Endothelial cell of umbilical vein (primary cell): ENCODE measurements at regions not wholly inside any gene's neighbourhood (a gene's known extent, or its start where the extent isn't known, plus 50 kb on each side); places are given as distances from the start of the nearest gene placed in this dataset.

ENCODE experiments used
- BruUV-seq: library from RNA; stranded (reverse); fragments of 400-500 nt; replicated peaks from 2 replicates; lab custom pipeline; 2021; lab: Mats Ljungman, UMichigan
- CTCF ChIA-PET: fragments of 300-600, 350-600 bp; sonication (Branson Sonifier 250); formaldehyde crosslinking; loops from one replicate; lab custom pipeline; 2021; ENCODE audit warnings: antibody characterized with exemption, inconsistent platforms; lab: Charles Lee
- POLR2A ChIA-PET: fragments of 300-600, 350-600 bp; sonication (Branson Sonifier 250); formaldehyde crosslinking; loops from one replicate; lab custom pipeline; 2021; ENCODE audit warnings: antibody characterized with exemption, inconsistent platforms; lab: Charles Lee
- DNase-seq: peaks from one replicate; pipeline ENCODE4 v3.0.0-alpha.2; 2011; ENCODE audit warnings: low read depth, low spot score
- FAIRE-seq: peaks from 2 replicates; lab custom pipeline; 2011; peaks lifted over from hg19 to GRCh38; lab: Jason Lieb, UNC
- H2AFZ ChIP-seq: 2 replicates; pipeline ENCODE4 v1.6.0; 2012; ENCODE audit warnings: low read depth, low read length, control low read depth, inconsistent platforms
- H3K27ac ChIP-seq: 2 replicates; pipeline ENCODE4 v1.5.1; 2011; ENCODE audit warnings: low read depth, mild to moderate bottlenecking, control low read depth, low read length, moderate library complexity; ENCODE audit not compliant: insufficient read depth
- H3K27me3 ChIP-seq, 2 experiments: 2 replicates each; pipeline versions ENCODE4 v1.6.0 to v1.6.1; 2011; ENCODE audit warnings: low read length in 2 of 2, mixed read lengths in 1 of 2; ENCODE audit not compliant: control insufficient read depth in 2 of 2, insufficient read depth in 2 of 2
- H3K36me3 ChIP-seq, 2 experiments: 2 replicates in 1 of 2; 3 replicates in 1 of 2; pipeline ENCODE4 v1.5.1; 2011; ENCODE audit warnings: low read length in 2 of 2, mild to moderate bottlenecking in 1 of 2, moderate library complexity in 1 of 2; ENCODE audit not compliant: control insufficient read depth in 2 of 2, insufficient read depth in 2 of 2; ENCODE audit errors: extremely low read depth in 1 of 2
- H3K4me1 ChIP-seq: 3 replicates; pipeline ENCODE4 v1.5.1; 2011; ENCODE audit warnings: mild to moderate bottlenecking, low read length; ENCODE audit not compliant: control insufficient read depth, insufficient read depth; ENCODE audit errors: extremely low read depth
- H3K4me2 ChIP-seq: 2 replicates; pipeline ENCODE4 v1.6.1; 2011; ENCODE audit warnings: low read length, control low read depth, mixed read lengths; ENCODE audit not compliant: insufficient read depth
- H3K4me3 ChIP-seq, 3 experiments: fragments of 200-600 bp in 1 of 3; sonication (generic), shearing (Covaris generic) in 1 of 3; replicated peaks in 1 of 3; 2 replicates each; pipeline ENCODE4 v1.5.1; 2011 to 2016; ENCODE audit warnings: control low read depth in 3 of 3, low read length in 3 of 3, mild to moderate bottlenecking in 2 of 3, inconsistent platforms in 1 of 3, low read depth in 1 of 3, moderate library complexity in 1 of 3; ENCODE audit not compliant: insufficient read depth in 1 of 3
- H3K79me2 ChIP-seq: 2 replicates; pipeline ENCODE4 v1.6.0; 2012; ENCODE audit warnings: low read length, inconsistent platforms; ENCODE audit not compliant: control insufficient read depth, insufficient read depth
- H3K9ac ChIP-seq: replicated peaks from 2 replicates; pipeline ENCODE3; 2011; ENCODE audit warnings: low read length, control low read depth; ENCODE audit not compliant: insufficient read depth; ENCODE audit errors: extremely low read depth
- H3K9me1 ChIP-seq: replicated peaks from 3 replicates; pipeline ENCODE4 v1.6.0; 2011; ENCODE audit warnings: mild to moderate bottlenecking, low read length; ENCODE audit not compliant: control insufficient read depth, insufficient read depth; ENCODE audit errors: extremely low read depth
- H3K9me3 ChIP-seq: replicated peaks from 2 replicates; pipeline ENCODE4 v1.5.1; 2012; ENCODE audit warnings: low read length, inconsistent platforms; ENCODE audit not compliant: control insufficient read depth, insufficient read depth
- H4K20me1 ChIP-seq: replicated peaks from 2 replicates; pipeline ENCODE3; 2011; ENCODE audit warnings: mild to moderate bottlenecking, low read length; ENCODE audit not compliant: control insufficient read depth, insufficient read depth; ENCODE audit errors: extremely low read depth
- CTCF ChIP-seq, 2 donors: IDR thresholded peaks; 1 replicate in 1 of 2; 2 replicates in 1 of 2; pipeline ENCODE4 v1.5.1; 2011; ENCODE audit warnings: low read length in 2 of 2, mild to moderate bottlenecking in 2 of 2, moderate library complexity in 2 of 2, control low read depth in 1 of 2, inconsistent platforms in 1 of 2, low read depth in 1 of 2; ENCODE audit not compliant: insufficient read depth in 1 of 2; ENCODE audit errors: extremely low read depth in 1 of 2
- EZH2 ChIP-seq: IDR thresholded peaks from 2 replicates; pipeline ENCODE4 v1.6.1; 2012; ENCODE audit warnings: borderline replicate concordance, low read depth, mild to moderate bottlenecking, moderate library complexity, low read length, inconsistent platforms; ENCODE audit not compliant: severe bottlenecking
- FOS ChIP-seq: IDR thresholded peaks from 2 replicates; pipeline ENCODE4 v1.6.1; 2011; ENCODE audit warnings: mild to moderate bottlenecking, low read length, moderate library complexity, borderline replicate concordance; ENCODE audit not compliant: insufficient read depth
- GATA2 ChIP-seq: IDR thresholded peaks from 2 replicates; pipeline ENCODE4 v1.7.0; 2011; ENCODE audit warnings: low read depth, mild to moderate bottlenecking, moderate library complexity, mixed read lengths, low read length; ENCODE audit not compliant: insufficient read length, insufficient read depth
- JUN ChIP-seq: IDR thresholded peaks from 2 replicates; pipeline ENCODE4 v1.6.1; 2011; ENCODE audit warnings: borderline replicate concordance, low read depth; ENCODE audit not compliant: insufficient read length, insufficient read depth
- MYC ChIP-seq: IDR thresholded peaks from one replicate; pipeline ENCODE4 v1.6.1; 2011; ENCODE audit warnings: mild to moderate bottlenecking, low read depth, low read length
- POLR2A ChIP-seq: IDR thresholded peaks from 2 replicates; pipeline ENCODE4 v1.6.1; 2012; ENCODE audit warnings: low read depth, mild to moderate bottlenecking, control low read depth, low read length
- POLR2AphosphoS5 ChIP-seq: IDR thresholded peaks from 2 replicates; pipeline ENCODE4 v1.6.1; 2012; ENCODE audit warnings: low read depth, mild to moderate bottlenecking, control low read depth, low read length, moderate library complexity; ENCODE audit not compliant: insufficient read depth
- dilution Hi-C: fragments of 300-500 bp; cut with MboI; formaldehyde crosslinking; loops from one replicate; pipeline ENCODE4 v1.15.0; 2019; ENCODE audit warnings: low sequenced_read_pairs; ENCODE audit not compliant: extremely low pct_ligation_motif_present
- intact Hi-C: fragments of 100-400 bp; cut with micrococcal nuclease; formaldehyde crosslinking; loops from one replicate; pipeline ENCODE4 v1.10.0; 2022
- TF ChIP-seq, protein P1 (sequence below): IDR thresholded peaks from 2 replicates; pipeline ENCODE4 v1.6.1; 2011; ENCODE audit not compliant: insufficient read depth, insufficient read length

DNA sequence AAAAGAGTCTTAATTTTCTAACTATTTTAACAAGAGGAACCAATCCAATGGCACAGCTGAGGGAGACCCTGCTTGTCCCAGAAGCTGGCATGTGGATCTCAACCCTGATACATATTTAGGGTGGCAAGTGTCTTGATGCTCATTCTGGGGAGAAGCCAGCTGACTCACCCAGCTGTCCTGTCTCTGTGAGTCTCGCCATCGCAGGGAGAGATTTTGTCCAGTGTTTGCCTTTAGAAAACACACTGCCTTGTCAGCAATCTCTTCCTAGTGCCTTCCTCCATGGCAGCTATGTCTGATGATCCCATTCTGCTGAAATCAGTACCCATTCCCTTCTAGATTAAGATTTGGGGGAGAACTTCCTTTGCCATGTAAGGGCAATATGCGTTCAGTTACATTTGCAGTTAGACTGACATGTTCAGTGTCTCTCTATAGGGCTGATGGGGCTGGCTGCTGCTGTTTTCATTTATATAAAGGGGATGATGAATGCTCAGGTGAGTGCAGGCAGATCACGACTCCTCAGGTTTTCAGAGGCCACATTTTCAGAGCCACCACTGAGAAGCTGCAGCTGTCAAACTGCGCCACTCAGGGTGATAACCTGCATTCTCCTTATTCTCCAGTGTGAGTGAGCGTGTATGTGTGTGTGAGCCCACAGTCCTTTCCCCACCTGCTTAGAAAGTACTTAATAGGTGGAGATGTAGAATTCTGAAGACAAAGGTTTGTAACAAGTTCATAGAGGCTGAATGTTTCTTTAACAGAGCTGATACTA is 217.0 kb downstream of the GAS1 start:
- Histone ChIP-seq H4K20me1 (no peaks in the 10 kb centered on the region), H3K36me3 (no peaks in the 10 kb centered on the region), H3K79me2 (no peaks in the 10 kb centered on the region), H3K4me2 (no peak overlapping the region), H3K9me3 (peaks cover 2% of the 10 kb centered on the region), H3K27ac (no peak overlapping the region), H3K4me3 (no peak overlapping the region), H3K27me3 (no peaks in the 10 kb centered on the region), H3K4me1 (no peaks in the 10 kb centered on the region), H3K9ac (no peak overlapping the region), H3K9me1 (no peaks in the 10 kb centered on the region), H2AFZ (no peak overlapping the region)
- intact Hi-C loops (no loop called here), dilution Hi-C loops (no loop called here)
- FAIRE-seq (no peak), DNase-seq (no peak)
- ChIA-PET CTCF (no interaction called here), POLR2A (no interaction called here)
- TF ChIP-seq MYC, result no peak
- no peak for TF ChIP-seq POLR2A
- TF ChIP-seq FOS, result no peak
- no TSS peak for BruUV-seq

DNA sequence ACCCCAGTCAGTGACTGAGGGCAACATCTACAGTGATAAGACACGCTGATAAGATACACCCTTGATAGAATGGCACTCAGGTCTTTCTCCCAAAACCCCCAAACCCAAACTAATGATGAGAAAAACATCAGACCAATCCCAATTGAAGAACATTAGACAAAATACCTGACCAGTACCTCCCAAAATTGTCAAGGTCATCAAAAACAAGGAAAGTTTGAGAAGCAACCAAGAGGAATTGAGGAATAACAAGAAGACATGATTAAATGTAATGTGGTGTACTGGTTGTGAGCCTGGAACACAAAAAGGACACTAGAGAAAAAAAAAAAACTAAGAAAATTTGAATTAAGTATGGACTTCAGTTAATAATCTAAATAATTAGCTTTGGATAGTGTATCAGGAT is 222.8 kb downstream of the GAS1 start:
- DNase-seq (no peak), FAIRE-seq (no peak)
- dilution Hi-C loops, result no loop called here
- CTCF ChIA-PET, result no interaction called here
- intact Hi-C loops, result no loop called here
- Histone ChIP-seq H3K36me3 (no peaks in the 10 kb centered on the region), H3K27ac (no peak overlapping the region), H3K4me3 (no peak overlapping the region), H3K27me3 (no peaks in the 10 kb centered on the region), H2AFZ (no peak overlapping the region), H3K4me2 (no peak overlapping the region), H4K20me1 (no peaks in the 10 kb centered on the region), H3K9ac (no peak overlapping the region), H3K9me3 (no peaks in the 10 kb centered on the region), H3K9me1 (no peaks in the 10 kb centered on the region), H3K79me2 (no peaks in the 10 kb centered on the region), H3K4me1 (no peaks in the 10 kb centered on the region)
- POLR2A ChIA-PET, result no interaction called here
- TF ChIP-seq GATA2 (no peak), CTCF (IDR thresholded peaks at IDR 0.05; ENCODE audit: extremely low read depth in 1 of 2, insufficient read depth in 1 of 2, low read depth in 1 of 2, low read length in 2 of 2) (no peak), POLR2A (no peak), JUN (no peak), EZH2 (no peak), POLR2AphosphoS5 (no peak), MYC (no peak), FOS (no peak)
- TF ChIP-seq, protein P1, sequence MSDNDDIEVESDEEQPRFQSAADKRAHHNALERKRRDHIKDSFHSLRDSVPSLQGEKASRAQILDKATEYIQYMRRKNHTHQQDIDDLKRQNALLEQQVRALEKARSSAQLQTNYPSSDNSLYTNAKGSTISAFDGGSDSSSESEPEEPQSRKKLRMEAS, result no peak
- no TSS peak for BruUV-seq
